ENCODE measurements at regions not wholly inside any gene's neighbourhood (a gene's known extent, or its start where the extent isn't known, plus 50 kb on each side); places are given as distances from the start of the nearest gene placed in this dataset.

DNA sequence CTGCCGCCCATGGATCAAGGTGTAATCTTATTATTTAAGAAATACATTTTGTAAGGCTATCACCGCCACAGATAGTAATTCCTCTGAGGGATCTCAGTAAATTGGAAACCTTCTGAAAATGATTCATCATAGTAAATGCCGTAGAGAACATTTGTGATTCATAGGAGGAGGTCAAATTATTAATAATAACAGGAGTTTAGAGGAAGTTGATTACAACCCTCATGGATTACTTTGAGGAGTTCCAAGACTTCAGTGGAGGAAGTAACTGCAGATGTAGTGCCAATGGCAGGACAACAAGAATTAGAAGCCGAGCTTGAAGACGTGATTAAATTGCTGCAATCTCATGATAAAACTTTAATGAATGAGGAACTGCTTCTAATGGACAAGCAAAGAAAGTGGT, 280.1 kb downstream of the PTPRC start:
- Mint-ChIP-seq H3K27me3 (ENCODE audit: low read depth, unreplicated experiment) (no peaks in the 10 kb centered on the region), H3K36me3 (ENCODE audit: low read depth, unreplicated experiment) (peaks cover 14% of the 10 kb centered on the region), H3K4me3 (ENCODE audit: unreplicated experiment) (no peak overlapping the region), H3K4me1 (ENCODE audit: low read depth, unreplicated experiment) (peaks cover 74% of the 10 kb centered on the region), H3K27ac (ENCODE audit: unreplicated experiment) (peak overlapping the region; percentile 26), H3K9me3 (ENCODE audit: unreplicated experiment) (no peaks in the 10 kb centered on the region)
- FAIRE-seq (no peak), DNase-seq (ENCODE audit: low read depth) (no peak)
- Histone ChIP-seq H3K27me3 (ENCODE audit: insufficient read depth, low read length) (no peaks in the 10 kb centered on the region), H3K4me2 (ENCODE audit: low read length) (peak overlapping the region; percentile 30), H3K4me1 (ENCODE audit: insufficient read depth, low read length) (peaks cover 23% of the 10 kb centered on the region), H3K79me2 (ENCODE audit: insufficient read depth, low read length) (peaks cover 99% of the 10 kb centered on the region), H3K27ac (ENCODE audit: low read depth, low read length) (no peak overlapping the region), H3K4me3 (ENCODE audit: insufficient read depth, low read depth, low read length) (no peak overlapping the region), H3K9ac (ENCODE audit: low read length) (no peak overlapping the region), H2AFZ (ENCODE audit: low read depth, low read length) (no peak overlapping the region), H3K9me3 (ENCODE audit: insufficient read depth, low read depth, low read length) (no peaks in the 10 kb centered on the region), H4K20me1 (ENCODE audit: insufficient read depth, low read length) (peaks cover 96% of the 10 kb centered on the region), H3K36me3 (ENCODE audit: insufficient read depth, low read length) (peaks cover 27% of the 10 kb centered on the region)
- TF ChIP-seq, protein P1, sequence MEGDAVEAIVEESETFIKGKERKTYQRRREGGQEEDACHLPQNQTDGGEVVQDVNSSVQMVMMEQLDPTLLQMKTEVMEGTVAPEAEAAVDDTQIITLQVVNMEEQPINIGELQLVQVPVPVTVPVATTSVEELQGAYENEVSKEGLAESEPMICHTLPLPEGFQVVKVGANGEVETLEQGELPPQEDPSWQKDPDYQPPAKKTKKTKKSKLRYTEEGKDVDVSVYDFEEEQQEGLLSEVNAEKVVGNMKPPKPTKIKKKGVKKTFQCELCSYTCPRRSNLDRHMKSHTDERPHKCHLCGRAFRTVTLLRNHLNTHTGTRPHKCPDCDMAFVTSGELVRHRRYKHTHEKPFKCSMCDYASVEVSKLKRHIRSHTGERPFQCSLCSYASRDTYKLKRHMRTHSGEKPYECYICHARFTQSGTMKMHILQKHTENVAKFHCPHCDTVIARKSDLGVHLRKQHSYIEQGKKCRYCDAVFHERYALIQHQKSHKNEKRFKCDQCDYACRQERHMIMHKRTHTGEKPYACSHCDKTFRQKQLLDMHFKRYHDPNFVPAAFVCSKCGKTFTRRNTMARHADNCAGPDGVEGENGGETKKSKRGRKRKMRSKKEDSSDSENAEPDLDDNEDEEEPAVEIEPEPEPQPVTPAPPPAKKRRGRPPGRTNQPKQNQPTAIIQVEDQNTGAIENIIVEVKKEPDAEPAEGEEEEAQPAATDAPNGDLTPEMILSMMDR (IDR thresholded peaks at IDR 0.05; ENCODE audit: insufficient read depth, low read depth, low read length), result no peak
- no peak for TF ChIP-seq EZH2 (IDR thresholded peaks at IDR 0.05; ENCODE audit: insufficient read depth, low read length)

DNA sequence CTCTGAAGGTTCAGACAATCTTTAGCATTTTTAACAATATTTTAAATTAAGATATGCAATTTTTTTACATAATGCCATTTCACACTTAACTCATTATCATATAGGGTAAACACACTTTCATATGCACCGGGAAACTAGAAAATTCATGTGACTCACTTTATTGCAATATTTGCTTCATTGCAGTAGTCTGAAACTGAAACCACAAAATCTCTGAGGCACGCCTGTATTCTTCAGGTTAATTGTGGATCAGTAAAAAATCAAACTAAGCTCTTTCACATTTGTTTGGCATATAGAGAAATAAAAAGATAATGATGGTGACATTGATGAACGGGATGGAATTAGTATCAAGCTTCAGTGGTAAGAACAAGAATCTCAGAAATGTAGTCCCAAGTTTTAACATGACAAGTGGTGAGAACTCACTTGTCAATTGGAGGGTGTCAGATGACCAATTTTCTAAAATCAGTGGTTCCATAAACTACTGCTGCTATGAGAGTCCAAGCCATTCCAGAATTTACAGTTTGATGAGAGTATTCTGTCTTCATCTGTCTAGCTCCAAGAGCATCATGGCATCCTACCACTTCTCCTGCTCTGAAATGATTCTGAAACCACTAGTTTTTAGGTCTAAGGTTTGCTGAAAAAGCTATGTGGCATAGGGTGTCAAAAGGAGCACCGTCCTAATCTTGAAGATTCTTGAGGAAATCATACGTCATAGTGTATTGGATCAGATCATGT, 281.0 kb downstream of the PTPRC start:
- H3K27ac Mint-ChIP-seq (ENCODE audit: unreplicated experiment), result no peak overlapping the region
- FAIRE-seq, result no peak
- peaks cover 99% of the 10 kb centered on the region for H3K79me2 ChIP-seq (ENCODE audit: insufficient read depth, low read length)

More for the DNA sequence above, 281.0 kb downstream of the PTPRC start:
- Histone ChIP-seq H3K27me3 (ENCODE audit: insufficient read depth, low read length) (no peaks in the 10 kb centered on the region), H4K20me1 (ENCODE audit: insufficient read depth, low read length) (peaks cover 96% of the 10 kb centered on the region), H3K4me1 (ENCODE audit: insufficient read depth, low read length) (peaks cover 23% of the 10 kb centered on the region), H3K27ac (ENCODE audit: low read depth, low read length) (no peak overlapping the region), H3K4me2 (ENCODE audit: low read length) (peak overlapping the region; percentile 30), H3K9me3 (ENCODE audit: insufficient read depth, low read depth, low read length) (no peaks in the 10 kb centered on the region), H2AFZ (ENCODE audit: low read depth, low read length) (no peak overlapping the region), H3K4me3 (ENCODE audit: insufficient read depth, low read depth, low read length) (no peak overlapping the region), H3K9ac (ENCODE audit: low read length) (no peak overlapping the region), H3K36me3 (ENCODE audit: insufficient read depth, low read length) (peaks cover 24% of the 10 kb centered on the region)
- TF ChIP-seq EZH2 (IDR thresholded peaks at IDR 0.05; ENCODE audit: insufficient read depth, low read length), result no peak
- TF ChIP-seq, protein P1 (IDR thresholded peaks at IDR 0.05; ENCODE audit: insufficient read depth, low read depth, low read length), result no peak
- peak; percentile 48 for DNase-seq (ENCODE audit: low read depth)
- Mint-ChIP-seq H3K4me3 (ENCODE audit: unreplicated experiment) (no peak overlapping the region), H3K27me3 (ENCODE audit: low read depth, unreplicated experiment) (no peaks in the 10 kb centered on the region), H3K9me3 (ENCODE audit: unreplicated experiment) (no peaks in the 10 kb centered on the region), H3K4me1 (ENCODE audit: low read depth, unreplicated experiment) (peaks cover 70% of the 10 kb centered on the region), H3K36me3 (ENCODE audit: low read depth, unreplicated experiment) (peaks cover 11% of the 10 kb centered on the region)

All from astrocyte (in vitro differentiated cells and primary cell).